HG02798 (cell line): ENCODE measurements at regions not wholly inside any gene's neighbourhood (a gene's known extent, or its start where the extent isn't known, plus 50 kb on each side); places are given as distances from the start of the nearest gene placed in this dataset.
A peak's percentile ranks its signal among the peaks of the same experiment; 100 is the strongest.

ENCODE experiments used
- ATAC-seq: cut with Tn5 transposase; IDR thresholded peaks from one replicate; pipeline ENCODE4 v1.9.1; 2021; ENCODE audit warnings: mild to moderate bottlenecking; ENCODE audit not compliant: unreplicated experiment, poor library complexity

DNA sequence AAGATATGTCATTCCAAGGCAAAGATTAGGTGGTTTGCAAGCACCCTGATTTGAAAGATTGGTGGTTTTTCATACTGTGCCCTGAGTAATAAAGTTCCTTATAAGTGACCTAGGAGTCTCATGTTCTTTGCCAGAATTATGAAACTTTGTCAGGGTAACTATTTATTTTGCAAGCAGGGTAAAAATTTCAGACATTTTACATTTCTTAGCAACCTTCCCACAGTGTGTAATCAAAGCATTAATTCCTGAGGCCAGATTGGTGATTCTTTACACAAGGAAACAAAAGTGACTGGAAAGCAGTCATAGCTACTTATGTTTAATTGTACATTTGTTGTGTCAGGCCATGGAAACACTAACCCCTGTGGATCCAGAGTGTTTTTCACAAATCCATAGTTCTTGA lies 998.0 kb upstream of the B3GALT2 start:
- ATAC-seq: no peak

GRCh38 chr1:194181845-194182244 lies 995.4 kb upstream of the B3GALT2 start:
- no peak for ATAC-seq

- no peak for ATAC-seq
Observed at GRCh38 chr1:194176212-194176611, 989.8 kb upstream of the B3GALT2 start.

- no peak for ATAC-seq
Observed at GRCh38 chr1:194175251-194175650, 988.8 kb upstream of the B3GALT2 start.

- no peak for ATAC-seq
Observed at GRCh38 chr1:194174528-194174927, 988.1 kb upstream of the B3GALT2 start.

GRCh38 chr1:194171596-194171995 lies 985.2 kb upstream of the B3GALT2 start:
- no peak for ATAC-seq

DNA sequence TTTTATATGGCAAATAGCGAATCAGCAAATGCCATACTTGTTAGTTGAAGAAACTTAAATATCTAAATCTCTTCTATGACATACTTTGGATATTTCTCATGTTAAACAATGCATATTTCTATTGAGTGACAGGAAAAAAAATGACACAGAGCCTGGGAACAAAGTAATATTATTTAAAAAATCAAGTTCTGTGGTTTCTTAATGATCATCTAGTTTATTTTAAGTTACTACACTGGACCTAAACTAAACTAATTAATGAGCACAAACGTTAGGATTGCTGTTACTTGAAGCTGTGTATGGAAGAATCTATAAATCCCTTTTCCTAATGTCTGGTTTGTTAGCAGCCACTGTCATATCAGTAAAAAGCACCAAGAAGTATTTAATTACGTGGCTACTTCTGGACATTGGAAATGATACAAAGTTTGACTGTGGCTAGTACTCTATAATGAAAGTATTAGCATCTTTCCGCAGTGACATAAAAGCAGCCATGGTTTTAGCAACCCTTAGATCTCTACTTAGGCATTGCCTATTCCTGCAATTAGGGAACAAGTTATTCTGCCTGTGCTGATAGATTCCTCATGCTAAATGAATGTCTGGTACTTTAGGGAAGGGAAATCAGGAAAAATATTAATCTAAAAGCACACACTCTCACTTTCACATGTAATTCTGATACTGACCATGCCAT lies 981.7 kb upstream of the B3GALT2 start:
- no peak for ATAC-seq

DNA sequence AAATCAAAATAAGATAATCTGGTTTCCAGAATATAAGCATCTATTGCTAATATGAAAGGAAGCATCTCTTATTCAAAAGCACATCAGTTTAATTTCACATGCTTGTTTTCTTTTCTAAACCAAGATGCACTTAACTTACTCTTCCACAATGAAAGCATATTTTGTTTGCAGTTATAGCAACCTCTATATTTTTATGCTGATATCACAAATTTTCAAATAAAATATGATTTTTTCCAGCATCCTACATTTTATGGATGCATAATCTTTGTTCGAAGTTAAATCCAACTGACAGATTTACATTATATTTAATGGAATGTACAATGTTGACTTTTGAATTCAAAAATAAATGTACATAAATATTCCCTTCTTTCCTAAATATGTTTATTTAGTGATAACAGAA lies 978.3 kb upstream of the B3GALT2 start:
- no peak for ATAC-seq

- ATAC-seq: no peak
Observed at GRCh38 chr1:194161591-194161990, 975.2 kb upstream of the B3GALT2 start.

- no peak for ATAC-seq
Observed at GRCh38 chr1:194159941-194160340, 973.5 kb upstream of the B3GALT2 start.

GRCh38 chr1:194155962-194156361 lies 969.5 kb upstream of the B3GALT2 start:
- no peak for ATAC-seq

DNA sequence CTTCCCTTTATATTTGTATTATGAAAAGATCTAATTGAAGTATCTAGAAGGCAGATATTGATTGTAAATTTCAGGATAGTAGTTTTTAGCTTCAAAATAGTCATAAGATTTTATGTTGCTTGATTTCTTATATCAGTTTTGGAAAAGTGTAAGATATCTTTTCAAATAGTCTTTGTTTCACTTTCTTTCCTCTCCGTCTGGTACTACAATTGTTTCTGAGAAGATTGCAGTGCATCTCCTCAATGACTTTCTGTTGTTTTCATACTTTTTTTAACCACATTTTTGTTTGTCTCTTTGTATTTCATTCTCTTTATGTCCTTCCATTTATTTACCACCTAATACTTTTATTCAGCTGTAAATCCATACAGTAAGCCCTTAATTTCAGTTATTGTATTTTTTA lies 964.6 kb upstream of the B3GALT2 start:
- ATAC-seq: peak; percentile 42

GRCh38 chr1:194150242-194150641 lies 963.8 kb upstream of the B3GALT2 start:
- ATAC-seq: no peak

GRCh38 chr1:194133152-194133551 lies 946.7 kb upstream of the B3GALT2 start:
- ATAC-seq: no peak

- no peak for ATAC-seq
Observed at GRCh38 chr1:194118086-194118485, 931.7 kb upstream of the B3GALT2 start.

DNA sequence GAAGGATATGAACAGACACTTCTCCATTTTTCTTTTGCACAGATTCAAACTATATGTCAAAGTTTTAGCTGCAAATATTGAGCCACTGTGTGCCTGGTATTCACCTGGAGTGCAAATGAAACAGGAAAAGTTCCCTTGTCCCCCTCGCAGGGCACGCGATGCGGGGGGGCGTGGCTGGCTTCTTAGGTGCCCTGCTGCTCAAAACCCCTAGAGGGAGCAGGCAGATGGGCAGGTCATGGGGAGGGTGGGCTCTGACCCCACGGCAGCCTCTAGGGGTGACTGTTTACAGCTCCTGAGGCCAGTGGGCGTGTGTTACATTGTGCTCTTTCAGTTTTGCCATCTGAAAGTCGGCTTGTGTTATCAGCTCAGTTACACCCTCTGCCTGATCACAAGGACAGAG lies 931.2 kb upstream of the B3GALT2 start:
- ATAC-seq: no peak

DNA sequence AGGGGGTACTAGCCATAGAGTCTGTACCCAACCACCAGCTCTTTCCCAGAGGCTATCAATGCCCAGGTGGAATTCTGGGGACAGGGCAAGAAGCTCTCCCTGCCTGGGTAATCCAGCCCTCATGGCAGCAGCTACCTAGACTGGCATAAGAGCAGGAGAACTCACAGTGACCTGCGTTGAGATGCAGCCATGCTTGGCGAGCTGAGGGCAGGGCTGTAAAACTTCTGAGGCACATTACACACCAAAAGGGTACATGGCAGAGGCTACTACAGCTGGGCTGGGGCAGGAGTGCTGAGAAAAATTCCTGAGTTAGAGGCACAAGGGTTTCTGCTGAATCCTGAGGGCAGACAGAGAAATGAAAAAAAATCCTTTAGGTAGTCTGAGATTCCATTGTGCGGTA lies 927.9 kb upstream of the B3GALT2 start:
- no peak for ATAC-seq

DNA sequence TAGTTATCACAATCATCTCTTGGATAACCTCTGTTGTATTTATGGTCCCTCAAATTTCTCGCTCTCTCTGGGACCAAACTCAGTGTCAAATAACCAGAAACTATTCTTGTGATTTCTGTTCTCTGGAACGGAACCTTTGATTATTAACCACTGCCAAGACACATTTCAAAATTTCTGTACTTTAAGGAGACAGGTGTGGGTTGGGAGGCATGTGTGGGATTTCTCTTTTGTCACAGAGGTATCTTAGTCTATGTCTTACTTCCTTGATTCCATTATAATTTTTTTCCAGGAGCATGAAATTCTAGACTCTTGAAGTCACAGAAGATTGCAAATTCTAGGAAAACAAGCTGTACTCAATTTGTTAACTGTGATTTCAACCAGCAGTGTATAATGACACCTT lies 919.0 kb upstream of the B3GALT2 start:
- no peak for ATAC-seq

DNA sequence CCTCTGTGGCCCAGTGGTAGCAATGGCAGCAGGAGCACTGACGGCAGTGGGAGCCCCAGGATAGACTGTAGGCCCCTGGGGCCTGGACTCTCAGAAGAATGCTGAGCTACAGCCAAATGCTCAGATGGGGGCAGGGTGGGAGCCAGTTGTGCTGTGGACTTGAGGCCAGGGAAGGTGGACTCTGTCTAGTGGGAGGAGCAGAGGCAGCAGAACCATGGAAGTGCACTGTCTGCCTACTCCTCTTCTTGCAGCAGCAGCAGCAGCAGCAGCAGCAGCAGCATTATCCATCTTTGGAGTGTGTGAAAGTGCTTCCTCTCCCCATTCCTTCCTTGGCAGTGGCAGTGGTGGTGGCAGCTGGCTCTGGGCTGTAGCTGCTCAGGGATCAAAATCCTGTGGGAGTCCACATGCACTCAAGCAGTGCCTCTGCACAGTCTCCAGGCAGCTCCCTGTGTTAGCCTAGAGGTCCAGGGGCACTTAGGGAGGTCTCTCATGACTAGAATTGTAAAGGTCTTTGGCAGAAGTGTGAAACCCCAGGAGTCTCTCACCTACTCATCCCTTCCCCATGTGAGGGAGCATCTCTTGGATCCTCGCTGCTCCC lies 917.9 kb upstream of the B3GALT2 start:
- ATAC-seq: no peak

DNA sequence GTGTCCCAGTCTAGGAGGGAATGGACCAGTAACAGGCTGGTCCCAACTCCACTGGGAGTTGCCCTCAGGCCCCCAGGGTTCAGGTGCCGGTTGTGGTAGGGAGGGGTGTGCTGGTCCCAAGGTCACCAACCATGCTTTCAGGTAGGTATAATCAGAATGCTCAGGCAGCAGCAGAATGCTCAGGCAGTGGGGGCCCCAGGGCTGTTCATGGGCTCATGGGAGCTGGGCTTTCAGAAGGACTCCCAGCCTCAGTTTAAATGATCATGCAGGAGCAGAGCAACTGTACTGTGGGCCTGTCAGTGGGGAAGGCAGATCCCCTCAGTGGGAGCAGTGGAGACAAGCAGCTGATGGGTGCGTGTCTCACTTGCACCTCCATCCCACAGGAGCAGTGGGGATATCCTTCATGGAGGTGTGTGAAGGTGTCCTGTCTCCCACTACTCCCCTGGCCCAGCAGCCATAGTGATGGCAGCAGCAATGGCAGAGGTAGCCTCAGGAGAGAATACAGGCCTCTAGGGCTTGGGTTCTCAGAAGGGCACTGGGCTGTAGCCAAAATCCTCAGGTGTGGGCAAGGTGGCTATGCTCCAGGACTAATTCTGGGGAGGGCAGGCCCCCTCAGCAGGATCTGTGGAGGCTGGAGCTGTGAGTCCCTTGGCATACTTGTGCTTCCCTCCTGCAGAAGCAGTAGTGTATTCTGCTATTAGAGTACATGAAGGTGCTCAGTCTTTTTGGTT lies 917.3 kb upstream of the B3GALT2 start:
- ATAC-seq: no peak

- ATAC-seq: no peak
Observed at GRCh38 chr1:194103101-194103500, 916.7 kb upstream of the B3GALT2 start.

- no peak for ATAC-seq
Observed at GRCh38 chr1:194102607-194103006, 916.2 kb upstream of the B3GALT2 start.
